ENCODE measurements at regions not wholly inside any gene's neighbourhood (a gene's known extent, or its start where the extent isn't known, plus 50 kb on each side); places are given as distances from the start of the nearest gene placed in this dataset.
A peak's percentile ranks its signal among the peaks of the same experiment; 100 is the strongest.
"Not testable (repeated sequence)": the region's sequence is repeated elsewhere in the genome, so short reads cannot be mapped to it uniquely, and the experiment has no call there.

DNA sequence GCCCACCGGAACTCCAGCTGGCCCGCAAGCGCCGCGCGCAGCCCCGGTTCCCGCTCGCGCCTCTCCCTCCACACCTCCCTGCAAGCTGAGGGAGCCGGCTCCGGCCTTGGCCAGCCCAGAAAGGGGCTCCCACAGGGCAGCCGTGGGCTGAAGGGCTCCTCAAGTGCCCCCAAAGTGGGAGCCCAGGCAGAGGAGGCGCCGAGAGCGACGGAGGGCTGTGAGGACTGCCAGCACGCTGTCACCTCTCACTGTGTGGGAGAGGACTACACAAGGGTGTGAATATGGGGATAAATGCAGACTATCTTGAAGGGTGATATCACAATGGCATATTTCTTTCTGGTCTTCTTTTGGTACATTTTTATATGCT is 158.3 kb upstream of the PPP1R3A start:
- DNase-seq: not testable (repeated sequence)

DNA sequence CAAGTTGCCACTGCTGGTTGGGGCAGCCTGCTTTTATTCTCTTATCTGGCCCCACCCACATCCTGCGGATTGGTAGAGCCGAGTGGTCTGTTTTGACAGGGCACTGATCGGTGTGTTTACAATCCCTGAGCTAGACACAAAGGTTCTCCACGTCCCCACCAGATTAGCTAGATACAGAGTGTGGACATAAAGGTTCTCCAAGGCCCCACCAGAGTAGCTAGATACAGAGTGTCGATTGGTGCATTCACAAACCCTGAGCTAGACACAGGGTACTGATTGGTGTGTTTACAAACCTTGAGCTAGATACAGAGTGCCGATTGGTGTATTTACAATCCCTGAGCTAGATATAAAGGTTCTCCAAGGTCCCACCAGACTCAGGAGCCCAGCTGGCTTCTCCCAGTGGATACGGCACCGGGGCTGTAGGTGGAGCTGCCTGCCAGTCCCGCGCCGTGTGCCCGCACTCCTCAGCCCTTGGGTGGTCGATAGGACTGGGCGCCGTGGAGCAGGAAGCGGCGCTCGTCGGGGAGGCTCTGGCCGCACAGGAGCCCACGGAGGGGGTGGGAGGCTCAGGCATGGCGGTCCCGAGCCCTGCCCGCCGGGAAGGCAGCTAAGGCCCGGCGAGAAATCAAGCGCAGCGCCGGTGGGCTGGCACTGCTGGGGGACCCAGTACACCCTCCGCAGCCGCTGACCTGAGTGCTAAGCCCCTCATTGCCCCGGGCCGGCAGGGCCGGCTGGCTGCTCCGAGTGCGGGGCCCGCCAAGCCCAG is 157.8 kb upstream of the PPP1R3A start:
- not testable (repeated sequence) for DNase-seq

DNA sequence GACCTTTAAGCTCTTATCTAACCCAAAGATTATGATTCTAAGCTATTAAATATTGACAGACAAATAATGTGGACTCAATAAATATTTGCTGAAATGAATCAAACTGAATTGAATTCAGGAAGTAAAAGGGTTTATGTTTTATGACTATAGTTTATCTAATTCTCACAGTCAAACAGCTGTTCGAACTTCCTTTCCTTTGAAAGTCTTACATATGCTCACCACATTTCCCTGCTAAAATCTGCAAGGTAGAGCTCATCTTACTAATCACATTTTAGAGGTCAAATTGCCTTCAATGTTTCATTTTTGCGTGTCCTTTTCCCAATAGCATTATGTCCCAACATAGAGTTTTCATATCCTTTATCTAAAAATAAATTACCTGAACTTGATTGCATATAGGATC is 154.9 kb upstream of the PPP1R3A start:
- DNase-seq: no peak

DNA sequence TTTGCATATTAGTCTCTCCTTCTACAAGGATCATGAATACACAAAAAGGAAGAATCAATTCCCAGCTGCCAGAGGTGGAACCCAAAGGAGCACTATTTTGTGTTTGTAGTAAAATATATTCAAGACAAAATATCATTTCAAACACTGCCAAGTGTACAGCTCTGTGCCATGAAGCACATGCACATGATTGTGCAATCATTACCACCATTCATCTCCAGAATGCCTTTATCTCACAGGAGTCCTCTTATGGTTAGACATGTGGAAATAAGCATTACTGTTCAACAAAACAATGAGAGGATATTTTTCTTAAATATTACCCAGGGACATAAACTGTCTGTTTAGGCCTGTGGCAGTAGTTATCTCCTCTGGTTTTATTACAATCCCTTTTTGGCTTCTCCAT is 151.4 kb upstream of the PPP1R3A start:
- DNase-seq: no peak

DNA sequence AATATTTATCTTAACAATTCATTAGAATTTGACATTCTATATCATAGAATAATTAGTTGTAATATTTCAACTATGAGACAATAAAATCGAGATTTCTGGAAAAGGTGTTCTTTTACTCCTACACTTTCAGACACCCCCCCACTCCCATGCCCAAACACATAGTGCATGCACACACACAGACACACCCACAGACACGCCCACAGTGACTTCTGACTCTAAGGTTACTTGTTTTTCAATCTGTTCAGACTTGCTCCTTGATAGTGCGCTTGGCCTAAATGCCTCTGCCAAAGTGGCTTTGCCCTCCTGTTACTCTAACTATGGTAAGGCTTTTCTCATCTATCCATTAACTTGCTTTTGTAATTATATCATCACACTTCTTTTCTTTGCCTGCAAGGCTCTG is 144.0 kb upstream of the PPP1R3A start:
- DNase-seq: no peak

DNA sequence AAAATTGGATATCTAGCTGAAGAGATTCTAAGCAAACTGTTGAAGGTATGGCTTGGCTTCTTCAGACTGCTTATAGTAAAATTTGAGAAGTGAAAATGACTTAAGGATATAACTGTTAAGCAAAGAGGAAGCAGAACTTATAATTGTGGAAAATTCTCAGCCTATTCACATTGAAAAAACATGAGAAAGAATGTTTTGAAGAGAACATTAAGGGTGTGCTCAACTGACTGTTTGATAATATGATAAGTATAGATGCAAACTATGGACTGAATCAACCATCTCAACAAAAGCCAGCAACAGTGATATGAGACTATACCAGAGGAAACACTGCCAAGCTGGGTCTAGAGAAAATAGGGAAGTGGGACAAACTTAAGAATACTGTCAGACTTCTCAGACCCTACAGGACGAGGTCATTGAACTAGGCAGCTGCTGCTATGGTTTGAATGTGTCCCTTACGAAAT is 133.1 kb upstream of the PPP1R3A start:
- no peak for DNase-seq

DNA sequence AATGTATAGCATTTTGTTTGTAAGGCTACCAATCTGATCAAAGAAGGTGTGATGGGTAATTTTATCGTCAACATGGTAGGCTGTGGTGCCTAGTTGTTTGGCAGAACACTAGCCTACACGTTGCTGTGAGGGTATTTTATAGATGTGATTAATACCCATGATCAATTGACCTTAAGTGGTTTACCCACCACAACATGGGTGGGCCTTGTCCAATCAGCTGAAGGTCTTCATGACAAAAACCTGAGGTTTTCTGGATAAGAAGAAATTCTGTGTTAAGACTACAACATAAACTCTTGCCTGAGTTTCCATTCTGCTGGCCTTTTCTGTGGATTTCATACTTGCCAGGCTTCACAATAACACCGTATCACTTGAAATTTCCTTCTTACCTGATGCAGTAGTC is 131.8 kb upstream of the PPP1R3A start:
- no peak for DNase-seq

DNA sequence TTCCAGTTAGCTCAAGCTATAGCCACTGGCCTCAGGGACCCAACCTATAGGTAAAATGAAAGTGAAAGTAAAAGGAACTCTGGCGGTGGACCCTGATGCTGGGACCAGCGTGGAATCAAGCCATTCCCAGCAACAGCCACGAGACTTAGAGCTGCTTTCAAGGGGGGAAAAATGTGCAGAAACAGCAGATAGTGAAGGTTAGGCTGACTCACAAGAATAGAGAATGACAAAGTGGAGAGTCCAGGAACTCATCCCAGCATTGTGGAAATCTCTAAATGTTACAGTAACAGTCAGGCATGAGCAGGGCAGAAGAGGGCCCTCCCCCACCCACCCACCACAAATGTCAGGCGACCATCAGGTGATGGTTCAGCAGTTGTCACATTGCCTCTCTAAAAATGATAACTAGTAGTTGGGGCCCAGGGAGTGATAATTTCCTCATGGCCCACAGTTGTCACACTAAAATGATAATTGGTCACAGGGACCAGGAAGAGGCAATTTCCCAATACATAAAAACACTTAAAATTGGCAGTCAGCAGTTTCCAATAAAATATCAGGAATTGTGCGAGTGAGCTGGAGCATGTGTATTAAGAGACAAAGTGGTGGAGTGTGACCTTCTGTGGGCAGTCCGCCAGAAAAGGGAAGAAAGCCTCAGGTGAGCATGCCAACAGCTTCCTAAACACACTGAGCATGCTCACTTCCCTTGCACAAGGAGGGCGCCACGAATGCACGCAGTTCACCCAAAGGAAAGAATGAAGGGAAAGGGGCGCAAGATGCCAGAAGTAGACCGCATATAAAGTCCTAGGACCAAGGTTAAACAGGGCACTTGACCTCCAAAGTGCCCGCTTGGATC is 129.8 kb upstream of the PPP1R3A start:
- no peak for DNase-seq

DNA sequence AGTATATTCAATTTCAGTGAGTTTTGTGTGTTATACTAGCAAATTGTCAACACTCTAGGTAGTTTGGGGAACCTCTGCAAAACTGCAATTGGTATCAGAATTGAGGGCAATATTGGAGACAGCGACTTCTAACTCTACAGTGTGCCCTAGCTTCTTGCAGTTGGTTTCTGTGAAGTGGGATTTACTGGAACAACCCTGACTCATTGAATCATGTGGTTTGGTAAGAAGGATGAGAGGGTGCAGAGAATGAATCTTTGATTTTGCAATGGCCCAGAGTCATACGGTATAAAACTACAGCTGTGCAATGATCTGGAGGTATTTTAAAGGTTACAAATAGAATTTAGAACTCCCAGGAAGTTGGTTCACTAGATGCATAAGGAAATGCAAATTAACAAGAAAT is 129.1 kb upstream of the PPP1R3A start:
- DNase-seq: no peak

DNA sequence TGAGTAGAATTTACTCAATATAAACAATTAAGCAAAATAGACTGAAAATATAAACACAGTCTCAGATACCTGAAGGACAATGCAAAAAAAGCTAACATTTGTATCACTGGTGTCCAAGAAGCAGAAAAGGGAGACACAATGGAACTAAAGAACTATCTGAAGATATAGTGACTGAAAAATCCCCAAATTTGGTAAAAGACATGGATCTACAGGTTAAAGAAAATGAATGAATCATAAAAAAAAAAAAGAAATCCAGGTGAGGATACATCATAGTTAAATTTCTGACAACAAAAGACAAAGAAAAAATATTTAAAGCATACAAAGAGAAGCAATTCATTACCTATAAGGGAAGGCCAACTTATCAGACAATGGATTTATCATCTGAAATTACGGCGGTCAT is 114.7 kb upstream of the PPP1R3A start:
- DNase-seq: no peak

DNA sequence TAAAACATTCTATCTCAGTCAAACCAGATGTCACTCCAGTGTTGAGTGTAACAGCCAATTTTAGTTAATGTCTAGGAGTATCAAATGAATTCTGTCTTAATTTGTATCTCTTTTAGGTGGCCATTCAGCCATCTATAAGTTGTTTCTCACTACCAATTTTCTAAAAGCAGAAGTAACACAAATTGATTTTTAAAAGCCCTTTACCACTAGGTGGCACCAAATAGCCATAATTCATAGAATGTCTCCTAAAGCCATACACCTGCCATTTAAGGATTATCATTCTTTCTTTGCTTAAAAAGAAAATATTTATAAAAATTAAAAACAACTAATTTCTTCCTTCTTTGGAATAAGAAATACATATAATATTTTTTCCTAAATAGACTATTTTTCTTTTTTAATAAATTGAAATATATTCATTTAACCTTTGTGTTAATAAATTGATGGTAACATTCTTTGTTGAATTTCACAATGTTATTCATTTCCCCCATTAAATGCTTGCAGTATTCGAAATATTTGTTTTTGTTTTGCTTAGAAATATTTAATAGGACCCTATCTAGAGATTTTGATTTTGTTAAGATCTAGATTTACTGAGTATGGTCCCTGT is 107.8 kb upstream of the PPP1R3A start:
- DNase-seq: peak; percentile 66

DNA sequence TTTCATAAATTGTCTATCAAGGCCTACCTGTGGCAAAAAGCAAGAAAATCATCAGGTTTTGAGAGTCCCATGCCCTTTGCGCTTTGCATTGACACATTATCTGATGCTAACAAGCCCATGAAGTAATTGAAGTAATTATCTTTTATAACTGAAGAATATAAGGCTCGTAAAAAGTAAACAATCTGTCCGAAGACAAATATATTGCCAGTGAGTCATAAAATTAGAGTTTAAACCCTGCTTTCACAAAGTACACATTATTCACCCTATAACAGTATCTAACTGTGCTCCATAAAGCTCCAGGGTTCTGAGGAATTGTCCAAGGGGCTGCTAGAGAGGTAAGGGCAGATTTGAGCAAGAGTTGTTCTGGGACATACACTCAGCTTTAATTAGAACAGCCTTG is 102.3 kb upstream of the PPP1R3A start:
- peak; percentile 1 for DNase-seq

DNA sequence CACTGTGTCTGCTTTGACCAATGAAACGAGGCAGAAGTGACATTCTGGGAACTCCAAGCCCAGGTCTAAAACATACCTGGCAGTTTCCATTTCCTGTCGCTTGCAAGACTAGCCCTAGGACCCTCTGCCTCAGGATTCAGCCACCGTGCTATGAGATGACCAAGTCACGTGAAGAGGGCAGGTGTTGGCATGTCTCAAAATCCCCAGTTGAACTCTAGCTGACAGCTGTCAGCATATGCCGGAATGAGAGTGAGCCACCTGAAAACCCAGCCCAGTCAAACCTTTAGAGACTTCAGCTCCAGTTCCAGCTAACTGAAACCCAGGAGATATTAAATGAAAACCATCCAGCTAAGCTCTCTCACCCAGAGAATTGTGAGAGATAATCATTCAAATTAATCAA is 89.9 kb upstream of the PPP1R3A start:
- DNase-seq: no peak

DNA sequence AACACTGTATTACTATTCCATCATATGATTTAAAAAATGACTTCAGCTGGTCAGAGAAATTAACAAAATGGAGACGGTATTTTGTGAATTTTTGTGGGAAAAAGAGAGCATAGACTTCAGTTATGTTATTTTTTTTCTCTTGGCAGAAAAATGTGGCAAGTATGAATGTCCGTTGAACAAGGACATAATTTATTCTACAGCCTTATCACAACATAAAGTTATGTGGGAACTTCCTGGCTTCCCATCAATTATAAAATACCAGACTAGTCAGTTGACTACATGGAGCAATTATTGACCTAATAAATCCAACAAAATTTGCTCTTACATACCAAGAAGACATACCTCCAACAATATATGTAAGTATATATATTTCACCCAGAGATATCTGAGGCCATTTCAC is 88.6 kb upstream of the PPP1R3A start:
- no peak for DNase-seq

DNA sequence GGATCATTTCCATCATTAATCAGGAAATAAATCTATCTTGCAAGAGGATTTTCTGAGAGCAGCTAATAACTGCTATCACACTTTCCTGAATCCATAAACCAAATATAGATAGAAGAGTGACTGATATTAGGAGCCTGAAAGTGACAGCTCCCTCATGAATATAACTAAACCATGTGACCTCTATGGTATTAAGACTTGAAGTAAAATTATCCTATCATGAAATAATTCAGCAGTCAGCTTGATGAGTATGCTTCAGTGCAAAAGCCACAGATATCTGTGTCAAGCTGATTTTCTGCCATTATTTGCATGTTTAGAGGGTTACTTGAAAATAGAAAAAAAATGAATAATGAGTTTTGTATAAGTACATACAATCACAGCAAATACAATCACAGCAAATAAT is 80.1 kb upstream of the PPP1R3A start:
- DNase-seq: no peak

DNA sequence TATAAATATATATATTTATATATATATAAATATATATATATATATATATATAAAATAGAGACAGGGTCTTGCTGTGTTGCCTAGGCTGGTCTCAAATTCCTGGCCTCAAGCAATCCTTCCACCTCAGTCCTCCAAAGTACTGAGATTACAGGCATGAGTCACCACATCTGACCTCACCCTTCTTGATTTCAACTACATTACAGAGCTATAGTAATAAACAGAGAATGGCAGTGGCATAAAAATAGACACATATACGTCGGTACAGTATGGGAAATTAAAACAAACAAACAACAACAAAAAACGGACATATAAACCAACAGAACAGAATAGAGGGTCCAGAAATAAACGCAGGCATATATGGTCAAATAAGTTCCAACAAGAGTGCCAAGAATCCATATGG is 77.6 kb upstream of the PPP1R3A start:
- DNase-seq: no peak

DNA sequence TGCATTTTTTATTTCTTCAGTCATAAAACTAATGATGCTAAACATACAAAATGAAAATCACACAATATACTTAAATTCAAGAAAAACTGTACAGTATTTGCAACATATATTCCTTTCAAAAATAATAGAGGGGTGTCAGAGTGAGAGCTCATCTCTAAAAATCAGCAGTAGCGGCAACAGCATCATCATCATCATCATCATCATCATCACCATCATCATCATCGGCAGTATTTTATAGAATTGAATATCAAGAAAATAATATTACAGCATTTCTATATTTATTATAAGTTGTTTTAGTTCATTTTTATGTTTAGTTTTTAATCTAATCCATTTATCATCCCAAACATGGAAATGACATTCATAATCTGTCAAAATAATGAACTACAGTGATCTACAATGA is 67.4 kb upstream of the PPP1R3A start:
- DNase-seq: no peak

DNA sequence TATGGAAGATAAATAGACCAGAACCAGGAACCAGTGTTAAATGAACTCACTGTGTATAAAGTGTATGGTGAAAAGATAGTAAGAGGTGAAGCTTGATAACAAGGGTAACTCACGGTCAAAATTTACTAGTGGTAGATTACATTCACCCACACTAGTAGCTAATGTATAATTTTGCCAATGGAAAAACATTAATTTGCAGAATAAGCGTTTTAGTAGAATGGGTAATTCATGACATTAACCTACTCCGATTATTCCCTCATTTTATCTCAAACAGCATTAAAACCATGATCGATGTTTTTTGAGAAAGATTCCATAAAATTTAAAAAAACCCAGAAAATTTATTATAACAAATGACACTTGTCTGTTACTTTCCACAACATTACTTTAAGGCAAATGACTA is 57.7 kb upstream of the PPP1R3A start:
- DNase-seq: no peak

DNA sequence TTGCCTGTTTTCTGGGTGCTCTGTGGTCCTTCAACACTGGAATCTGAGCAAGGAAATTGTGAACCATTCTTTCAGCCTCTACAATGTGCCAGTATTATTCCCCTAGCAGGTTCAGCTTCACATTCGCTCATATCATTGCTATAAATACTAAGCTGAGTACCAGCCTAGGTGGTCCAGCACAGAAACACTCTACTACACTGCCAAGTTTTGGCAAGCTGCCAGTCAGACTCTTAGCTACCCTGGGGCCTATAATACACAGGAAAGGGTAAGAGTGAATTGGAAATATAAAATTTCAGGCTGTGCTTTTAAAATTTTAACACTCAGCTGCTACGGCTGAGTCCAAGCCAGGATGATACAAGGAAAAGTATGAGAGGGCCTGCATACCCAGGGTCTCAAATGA is 49.9 kb upstream of the PPP1R3A start:
- DNase-seq: no peak
